ENCODE measurements at regions not wholly inside any gene's neighbourhood (a gene's known extent, or its start where the extent isn't known, plus 50 kb on each side); places are given as distances from the start of the nearest gene placed in this dataset.
"Not testable (repeated sequence)": the region's sequence is repeated elsewhere in the genome, so short reads cannot be mapped to it uniquely, and the experiment has no call there.

DNA sequence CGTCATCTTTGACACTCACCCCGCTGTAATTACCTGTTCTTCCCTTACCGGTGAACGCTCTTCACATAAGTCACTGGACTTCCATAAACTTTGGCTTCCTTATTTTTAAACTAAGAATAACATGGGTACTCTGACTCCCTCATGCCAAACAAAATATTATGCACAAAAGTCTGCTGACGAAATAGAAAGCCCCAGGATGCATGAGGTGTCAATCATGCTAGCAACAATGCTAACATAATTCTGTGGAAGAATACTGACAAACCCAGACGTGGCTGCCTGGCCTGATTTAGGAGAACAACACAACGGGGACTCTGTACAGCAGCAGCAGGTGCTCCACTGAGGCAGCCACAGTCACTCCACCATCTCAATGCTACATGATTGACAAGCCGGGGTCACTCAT, 137.5 kb downstream of the CCDC71L start:
- DNase-seq (ENCODE audit: low read depth in 2 of 2): no peak

DNA sequence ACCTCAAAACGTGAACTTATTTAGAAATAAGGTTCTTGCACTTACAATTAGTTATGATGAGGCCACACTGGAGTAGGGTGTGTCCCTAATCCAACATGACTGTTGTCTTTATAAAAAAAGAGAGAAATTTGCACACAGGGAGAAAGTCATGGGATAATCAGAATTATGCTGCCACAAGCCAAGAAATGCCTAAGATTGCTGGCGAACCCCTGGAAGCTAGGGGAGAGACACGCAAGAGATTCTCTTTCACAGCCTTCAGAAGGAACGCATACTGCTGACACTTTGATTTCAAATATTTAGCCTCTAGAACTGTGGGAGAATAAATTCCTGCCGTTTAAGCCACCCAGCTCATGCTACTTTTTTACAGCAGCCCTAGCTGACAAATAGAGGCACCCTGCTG, 138.3 kb downstream of the CCDC71L start:
- no peak for DNase-seq (ENCODE audit: low read depth in 2 of 2)

DNA sequence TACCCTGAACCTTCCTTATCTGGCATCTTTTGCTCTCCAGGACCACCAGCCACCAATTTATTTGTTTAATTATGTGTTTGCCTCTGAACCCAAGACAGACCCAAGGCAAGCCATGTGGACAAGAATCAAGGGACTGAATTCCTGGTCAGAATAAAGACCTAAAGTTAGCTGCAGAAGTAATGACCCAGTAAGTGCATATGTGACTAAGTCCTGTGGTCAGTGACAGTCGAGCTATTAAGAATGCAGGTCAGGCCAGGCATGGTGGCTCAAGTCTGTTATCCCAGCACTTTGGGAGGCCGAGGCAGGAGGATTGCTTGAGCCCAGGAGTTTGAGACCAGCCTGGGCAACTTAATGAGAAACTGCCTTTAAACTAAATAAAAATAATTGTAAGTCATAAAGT, 139.4 kb downstream of the CCDC71L start:
- no peak for DNase-seq (ENCODE audit: low read depth in 2 of 2)

DNA sequence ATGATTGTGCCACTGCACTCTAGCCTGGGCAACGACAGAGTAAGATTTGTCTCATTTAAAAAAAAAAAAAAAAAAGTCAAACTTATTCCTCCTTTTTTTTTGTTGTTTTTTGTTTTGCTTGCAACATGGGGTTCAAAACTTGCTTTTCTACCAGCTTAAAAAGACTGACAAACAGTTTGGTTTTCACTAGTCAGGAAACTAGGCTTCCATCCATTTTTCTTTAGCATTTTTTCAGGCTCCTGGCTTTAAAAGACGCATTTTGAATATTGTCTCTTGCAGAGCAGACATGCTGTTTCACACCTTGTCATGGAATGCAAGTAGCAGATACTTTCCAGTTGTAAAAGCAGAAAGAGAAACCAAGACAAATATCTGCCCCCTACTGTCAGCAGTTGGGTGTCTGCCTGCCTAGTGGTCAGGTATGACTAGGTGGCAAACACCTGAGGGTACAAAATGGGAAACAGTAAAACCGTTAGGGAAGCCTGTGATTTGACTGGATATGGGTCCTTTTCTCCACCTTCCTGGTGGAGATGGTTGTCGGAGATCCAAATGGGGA, 139.9 kb downstream of the CCDC71L start:
- no peak for DNase-seq (ENCODE audit: low read depth in 2 of 2)

DNA sequence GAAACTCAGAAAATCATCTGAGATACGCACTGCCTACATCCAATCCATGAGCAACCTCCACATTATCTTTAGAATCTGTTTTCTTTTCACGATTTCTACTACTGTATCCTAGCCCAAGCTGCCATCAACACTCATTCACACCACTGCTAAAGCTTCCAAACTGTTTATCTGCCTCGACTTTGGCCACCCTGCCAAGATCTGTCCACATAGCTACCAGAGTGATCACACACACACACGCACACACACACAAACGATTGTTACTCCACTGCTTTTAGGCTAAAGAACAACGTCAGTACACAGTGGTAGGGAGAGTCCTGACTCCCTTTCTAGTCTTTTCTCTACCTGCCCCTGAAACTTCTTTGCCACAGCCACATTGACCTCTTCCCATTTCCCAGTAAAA, 142.0 kb downstream of the CCDC71L start:
- no peak for DNase-seq (ENCODE audit: low read depth in 2 of 2)

DNA sequence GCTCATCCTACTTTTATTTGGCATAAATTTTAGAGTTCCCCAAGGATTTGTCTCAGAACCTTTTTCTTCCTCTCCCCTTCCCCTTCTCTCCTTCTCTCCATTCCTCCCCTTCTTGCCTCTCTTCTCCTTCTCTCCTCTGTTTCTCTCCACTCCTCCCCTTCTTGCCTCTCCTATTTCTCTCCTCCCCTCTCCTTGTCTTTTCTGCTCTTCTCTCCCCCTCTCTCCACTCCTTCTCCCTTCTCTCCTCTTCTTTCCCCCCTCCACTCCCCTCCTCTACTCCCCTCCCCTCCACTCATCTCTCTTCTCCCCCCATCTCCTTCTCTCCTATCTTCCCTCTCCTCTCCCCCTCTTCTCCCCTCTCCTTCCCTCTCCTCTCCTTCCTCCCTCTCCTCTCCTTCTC, 142.7 kb downstream of the CCDC71L start:
- no peak for DNase-seq (ENCODE audit: low read depth in 2 of 2)

DNA sequence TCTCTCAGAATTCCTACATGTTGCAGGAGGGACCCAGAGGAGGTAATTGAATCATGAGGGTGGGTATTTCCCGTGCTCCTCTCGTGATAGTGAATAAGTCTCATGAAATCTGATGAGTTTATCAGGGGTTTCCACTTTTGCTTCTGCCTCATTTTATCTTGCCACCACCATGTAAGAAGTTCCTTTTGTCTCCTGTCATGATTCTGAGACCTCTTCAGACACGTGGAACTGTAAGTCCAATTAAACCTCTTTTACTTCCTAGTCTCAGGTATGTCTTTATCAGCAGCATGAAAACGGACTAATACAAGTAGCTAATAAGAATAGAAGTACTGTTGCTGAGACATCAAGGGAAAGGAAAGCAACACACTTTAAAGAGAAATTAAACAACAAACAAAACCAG, 143.4 kb downstream of the CCDC71L start:
- no peak for DNase-seq (ENCODE audit: low read depth in 2 of 2)

DNA sequence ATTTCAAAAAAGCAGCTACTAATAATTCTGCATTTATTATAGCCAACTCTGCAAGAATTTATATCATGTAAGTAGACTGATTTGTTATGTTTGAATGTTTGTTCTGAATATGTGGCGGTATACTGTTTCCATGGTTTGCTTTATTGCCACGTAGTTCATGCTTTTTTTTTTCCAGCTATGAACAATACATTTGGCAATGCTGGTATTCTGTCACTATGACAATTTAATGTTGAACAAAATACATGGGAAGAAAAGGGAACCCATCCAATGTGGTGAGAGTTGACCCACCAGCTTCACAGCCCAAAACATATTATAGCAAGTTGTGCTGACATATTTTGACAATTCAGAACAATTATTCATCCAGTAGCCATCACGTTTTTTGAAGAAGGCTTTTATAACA, 145.6 kb downstream of the CCDC71L start:
- no peak for DNase-seq (ENCODE audit: low read depth in 2 of 2)

DNA sequence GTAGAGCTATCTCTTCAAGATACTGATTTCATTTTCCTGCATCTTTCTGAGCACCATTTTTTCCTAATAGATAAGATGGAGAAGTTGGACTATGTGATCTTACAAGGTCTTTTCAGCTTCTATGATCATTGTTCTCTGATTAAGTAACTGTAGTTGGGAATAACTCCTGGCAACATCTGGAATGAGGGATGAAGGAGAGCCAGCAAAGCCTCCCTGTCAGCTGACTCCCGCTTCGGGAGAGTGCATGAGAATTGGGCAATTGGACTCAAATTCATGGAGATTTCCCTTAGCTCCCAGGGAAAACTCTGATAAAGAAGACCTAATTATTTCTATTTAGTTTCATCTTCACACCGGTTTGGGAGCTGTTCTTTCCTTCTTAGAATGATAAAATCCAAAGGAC, 146.1 kb downstream of the CCDC71L start:
- no peak for DNase-seq (ENCODE audit: low read depth in 2 of 2)

DNA sequence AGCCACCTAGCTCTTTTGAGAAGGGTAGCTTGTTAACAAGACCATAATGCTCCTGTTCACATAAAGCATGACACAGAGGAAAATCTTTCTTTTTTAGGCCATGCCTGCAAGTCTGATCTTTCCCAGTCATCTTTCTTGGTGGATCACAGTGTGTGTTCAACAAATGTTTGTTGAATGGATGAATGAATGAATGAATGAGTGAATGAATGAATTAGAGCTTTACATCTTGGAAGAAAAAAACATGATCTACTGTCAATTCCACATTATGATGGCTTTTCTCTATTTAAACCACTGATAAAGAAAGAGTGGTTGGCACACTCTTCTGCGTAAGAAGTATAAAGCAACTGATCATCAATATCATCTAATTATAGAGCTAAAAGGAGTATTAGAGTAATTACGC, 148.7 kb downstream of the CCDC71L start:
- DNase-seq (ENCODE audit: low read depth in 2 of 2): no peak

DNA sequence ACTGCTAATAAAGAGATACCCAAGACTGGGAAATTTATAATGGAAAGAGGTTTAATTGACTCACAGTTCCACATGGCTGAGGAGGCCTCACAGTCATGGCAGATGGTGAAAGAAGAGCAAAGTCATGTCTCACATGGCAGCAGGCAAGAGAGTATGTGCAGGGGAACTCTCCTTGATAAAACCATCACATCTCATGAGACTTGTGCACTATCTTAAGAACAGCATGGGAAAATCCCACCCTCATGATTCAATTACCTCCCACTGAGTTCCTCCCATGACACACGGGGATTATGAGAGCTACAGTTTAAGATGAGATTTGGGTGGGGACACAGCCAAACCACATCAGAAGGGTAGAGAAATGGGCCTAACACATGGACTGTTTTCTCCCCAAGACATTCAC, 156.3 kb downstream of the CCDC71L start:
- no peak for DNase-seq (ENCODE audit: low read depth in 2 of 2)

DNA sequence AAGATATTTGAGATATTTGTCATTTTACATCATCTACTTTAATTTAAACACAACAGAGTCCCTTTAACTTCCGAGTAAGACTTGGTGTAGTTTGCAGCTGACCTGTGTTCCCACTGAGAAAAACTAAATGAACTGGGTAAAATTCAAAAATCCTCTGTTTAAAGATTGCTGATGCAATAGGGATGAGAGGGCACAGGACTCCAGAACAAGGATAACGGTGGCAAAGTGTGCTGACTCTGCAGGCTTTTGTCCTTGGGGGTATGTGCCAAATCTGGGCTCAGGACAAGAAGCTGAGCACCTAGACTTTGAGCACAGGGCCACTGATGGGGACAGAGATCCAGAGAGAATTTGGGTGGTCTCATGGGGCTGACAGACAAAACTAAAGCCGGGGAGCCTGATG, 156.8 kb downstream of the CCDC71L start:
- no peak for DNase-seq (ENCODE audit: low read depth in 2 of 2)

DNA sequence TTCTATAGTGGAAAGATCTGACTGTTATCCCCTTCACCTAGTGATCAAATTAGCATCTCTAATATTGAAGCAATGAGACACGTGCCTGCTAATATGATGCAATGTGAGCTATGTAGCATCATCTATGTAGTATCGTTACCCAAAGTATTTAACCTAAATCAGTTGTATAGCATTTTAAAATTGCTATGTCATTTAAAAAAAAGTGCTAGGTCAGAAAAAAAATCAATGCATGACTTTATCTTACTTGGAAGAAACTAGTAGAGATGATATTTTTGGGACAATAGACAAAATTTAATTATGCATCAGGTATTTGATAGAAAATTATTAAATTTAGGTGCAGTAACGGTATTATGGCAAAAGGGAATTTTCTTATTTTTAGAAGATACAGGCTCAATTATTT, 157.3 kb downstream of the CCDC71L start:
- DNase-seq (ENCODE audit: low read depth in 2 of 2): no peak

DNA sequence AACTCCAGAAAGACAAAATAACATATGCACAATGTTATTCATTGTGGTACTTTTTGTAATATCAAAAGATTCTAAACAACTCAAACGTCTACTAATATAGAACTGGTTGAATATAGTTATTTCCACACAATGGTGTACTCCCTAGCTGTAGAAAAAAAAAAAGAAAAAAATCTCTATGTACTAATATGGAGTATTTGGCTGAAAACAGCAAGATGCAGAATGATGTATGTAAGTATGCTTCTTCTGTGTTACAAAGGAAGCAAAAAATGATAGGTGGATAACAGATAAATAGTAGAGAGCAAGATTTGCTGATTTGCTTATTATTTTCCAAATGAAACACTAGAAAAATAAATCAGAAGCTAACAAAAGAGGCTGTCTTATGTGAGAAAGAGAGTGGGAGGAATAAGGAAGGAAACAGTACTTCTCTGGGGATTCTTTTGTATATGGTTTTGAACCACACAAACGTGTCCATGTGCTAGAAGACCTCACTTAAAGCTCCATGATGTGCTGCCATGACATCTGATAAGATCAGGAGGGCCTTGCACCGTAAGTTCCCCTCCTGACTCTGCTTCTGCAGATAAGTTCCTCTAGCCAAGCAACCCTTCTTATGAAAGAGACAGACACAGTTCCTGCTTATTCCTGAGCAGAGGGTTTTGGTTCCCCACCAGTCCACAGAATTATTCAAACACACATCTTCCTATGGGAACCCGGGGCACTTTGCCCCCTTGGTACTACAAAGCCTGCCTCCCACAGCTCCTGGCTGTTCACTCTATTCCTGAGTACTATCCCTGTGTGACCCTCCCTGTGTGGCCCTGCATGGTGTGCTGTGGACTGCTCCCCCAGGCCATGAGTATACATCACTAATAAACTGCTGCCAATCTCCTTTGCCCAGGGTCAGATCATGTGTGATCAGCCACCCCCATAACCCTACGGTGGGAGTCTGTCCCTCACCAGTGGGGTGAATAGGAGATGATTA, 159.1 kb downstream of the CCDC71L start:
- DNase-seq (ENCODE audit: low read depth in 2 of 2): no peak

DNA sequence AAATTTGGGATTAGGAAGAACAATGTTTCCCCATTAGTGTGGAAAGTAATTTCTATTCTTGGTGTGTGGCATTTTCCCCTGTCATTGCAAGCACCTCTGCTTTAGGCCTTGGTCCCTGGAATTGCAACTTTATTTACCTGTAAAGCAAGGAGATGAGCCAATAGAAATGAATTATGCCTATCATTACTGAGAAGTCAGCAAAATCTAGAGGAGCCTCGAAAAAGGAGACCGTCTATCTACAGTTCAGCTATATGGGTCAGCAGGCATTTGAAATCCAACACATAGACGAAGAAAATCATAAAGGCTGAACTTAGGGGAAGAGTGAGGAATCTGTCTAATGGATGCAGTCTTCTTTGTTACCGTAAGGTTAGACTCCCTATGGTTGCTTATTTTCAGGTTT, 161.1 kb downstream of the CCDC71L start:
- no peak for DNase-seq (ENCODE audit: low read depth in 2 of 2)

DNA sequence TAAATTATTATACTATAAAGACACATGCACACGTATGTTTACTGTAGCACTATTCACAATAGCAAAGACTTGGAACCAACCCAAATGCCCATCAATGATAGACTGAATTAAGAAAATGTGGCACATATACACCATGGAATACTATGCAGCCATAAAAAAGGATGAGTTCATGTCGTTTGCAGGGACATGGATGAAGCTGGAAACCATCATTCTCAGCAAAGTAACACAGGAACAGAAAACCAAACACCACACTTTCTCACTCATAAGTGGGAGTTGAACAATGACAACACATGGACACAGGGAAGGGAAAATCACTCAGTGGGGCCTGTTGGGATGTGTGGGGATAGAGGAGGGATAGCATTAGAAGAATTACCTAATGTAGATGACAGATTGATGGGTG, 163.0 kb downstream of the CCDC71L start:
- not testable (repeated sequence) for DNase-seq (ENCODE audit: low read depth in 2 of 2)

DNA sequence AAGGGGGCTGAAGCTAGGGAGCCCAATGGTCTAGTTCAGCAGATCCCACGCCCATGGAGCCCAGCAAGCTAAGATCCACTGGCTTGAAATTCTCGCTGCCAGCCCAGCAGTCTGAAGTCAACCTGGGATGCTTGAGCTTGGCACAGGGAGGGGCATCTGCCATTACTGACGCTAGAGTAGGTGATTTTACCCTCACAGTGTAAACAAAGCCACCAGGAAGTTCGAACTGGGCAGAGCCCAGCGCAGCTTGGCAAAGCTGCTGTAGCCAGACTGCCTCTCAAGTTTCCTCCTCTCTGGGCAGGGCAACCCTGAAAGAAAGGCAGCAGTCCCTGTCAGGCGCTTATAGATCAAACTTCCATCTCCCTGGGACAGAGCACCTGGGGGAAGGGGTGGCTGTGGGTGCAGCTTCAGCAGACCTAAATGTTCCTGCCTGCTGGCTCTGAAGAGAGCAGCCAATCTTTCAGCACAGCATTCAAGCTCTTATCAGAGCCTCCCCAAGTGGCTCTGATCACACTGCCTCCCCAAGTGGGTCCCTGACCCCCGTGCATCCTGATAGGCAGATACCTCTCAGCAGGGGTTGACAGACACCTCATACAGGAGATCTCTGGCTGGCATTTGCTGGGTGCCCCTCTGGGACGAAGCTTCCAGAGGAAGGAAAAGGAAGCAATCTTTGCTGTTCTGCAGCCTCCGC, 167.8 kb downstream of the CCDC71L start:
- no peak for DNase-seq (ENCODE audit: low read depth in 2 of 2)

DNA sequence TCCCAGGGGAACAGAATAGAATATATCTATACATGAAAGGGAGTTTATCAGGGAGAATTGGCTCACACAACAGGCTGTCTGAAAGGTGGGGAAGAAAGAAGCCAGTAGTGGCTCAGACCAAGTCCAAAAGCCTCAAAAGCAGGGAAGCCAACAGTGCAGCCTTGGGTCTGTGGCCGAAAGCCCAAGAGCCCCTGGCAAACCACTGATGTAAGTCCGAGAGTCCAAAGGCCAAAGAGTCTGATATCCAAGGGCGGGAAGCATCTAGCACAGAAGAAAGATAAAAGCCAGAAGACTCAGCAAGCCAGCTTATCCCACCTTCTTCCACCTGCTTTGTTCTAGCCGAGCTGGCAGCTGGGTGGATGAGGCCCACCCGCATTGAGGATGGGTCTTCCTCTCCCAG, 172.5 kb downstream of the CCDC71L start:
- no peak for DNase-seq (ENCODE audit: low read depth in 2 of 2)

DNA sequence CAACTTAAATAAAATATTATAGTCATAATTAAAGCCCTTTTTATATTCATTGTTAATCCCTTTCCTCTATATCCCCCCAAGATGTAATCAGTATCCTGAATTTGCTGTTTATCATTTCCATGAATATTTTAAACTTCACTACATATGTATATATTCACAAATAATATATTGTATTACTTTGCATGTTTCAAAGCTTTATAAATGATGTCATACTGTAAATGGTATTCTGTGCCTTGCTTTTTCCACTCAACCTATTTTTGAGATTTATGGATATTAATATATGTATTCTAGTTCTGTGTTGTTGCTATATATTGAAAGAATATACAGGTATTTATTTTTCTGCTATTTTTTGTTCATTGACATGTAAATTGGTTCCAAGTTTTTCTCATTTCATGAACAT, 173.1 kb downstream of the CCDC71L start:
- no peak for DNase-seq (ENCODE audit: low read depth in 2 of 2)

DNA sequence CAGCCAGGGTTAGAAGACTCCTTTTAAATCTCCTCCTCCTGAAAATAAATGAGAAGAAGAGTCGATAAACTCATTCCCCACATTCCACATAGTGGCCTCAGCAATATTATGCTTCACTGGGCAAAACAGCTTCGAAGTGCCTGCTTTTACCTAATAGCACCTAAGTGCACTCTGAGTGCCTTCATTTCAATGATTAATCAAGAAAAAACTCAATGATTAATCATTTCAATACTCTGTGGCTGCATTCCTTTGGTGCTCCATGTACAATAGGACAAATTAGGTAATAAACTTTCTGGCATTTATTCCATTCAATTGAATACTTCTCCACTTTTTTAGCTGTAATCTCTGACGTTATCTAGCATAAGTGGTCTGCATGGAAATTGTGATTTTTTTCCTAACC, 174.6 kb downstream of the CCDC71L start:
- DNase-seq (ENCODE audit: low read depth in 2 of 2): no peak

DNA sequence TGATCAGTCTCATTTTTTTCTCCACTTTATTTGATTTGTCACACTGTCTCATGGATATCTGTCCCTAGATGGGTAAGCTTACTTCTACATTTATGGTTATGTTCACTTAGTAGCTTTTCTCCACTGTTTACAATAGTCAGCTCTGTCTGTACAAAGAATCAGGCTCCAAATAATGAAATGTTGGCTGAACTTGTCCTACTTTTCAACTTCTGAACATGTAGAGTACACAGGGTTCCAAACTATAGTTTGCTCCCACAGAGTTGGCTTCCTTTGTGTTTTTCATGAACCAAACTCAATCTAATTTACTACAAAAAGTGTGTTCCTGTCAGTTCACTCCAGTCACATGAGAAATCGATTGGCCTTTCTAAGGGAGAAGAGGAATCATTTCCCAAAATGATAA, 175.0 kb downstream of the CCDC71L start:
- DNase-seq (ENCODE audit: low read depth in 2 of 2): no peak

DNA sequence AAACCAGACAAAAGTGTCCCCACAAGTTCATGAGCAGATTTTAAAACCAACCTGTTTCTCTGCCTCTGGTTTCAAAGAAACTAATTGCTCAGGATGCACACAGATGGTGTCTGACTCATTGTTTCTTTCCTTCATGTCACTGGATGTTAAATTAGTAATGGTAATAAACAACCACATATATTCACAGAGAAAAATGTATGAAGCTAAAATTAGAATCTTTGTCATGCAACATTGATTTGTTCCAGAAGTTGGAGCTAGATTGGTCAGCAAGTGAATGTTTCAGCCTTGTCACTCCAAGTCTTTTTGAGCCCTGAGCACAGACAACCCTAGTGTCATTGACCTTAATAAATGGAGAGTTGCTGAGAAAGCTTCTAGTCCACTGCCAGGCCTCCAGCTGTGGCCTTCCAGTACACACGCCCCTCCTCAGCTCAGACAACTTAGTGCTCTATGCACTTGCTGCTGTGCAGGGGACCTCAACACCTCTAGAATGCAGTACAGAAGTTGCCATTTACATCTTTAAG, 175.9 kb downstream of the CCDC71L start:
- DNase-seq (ENCODE audit: low read depth in 2 of 2): no peak

DNA sequence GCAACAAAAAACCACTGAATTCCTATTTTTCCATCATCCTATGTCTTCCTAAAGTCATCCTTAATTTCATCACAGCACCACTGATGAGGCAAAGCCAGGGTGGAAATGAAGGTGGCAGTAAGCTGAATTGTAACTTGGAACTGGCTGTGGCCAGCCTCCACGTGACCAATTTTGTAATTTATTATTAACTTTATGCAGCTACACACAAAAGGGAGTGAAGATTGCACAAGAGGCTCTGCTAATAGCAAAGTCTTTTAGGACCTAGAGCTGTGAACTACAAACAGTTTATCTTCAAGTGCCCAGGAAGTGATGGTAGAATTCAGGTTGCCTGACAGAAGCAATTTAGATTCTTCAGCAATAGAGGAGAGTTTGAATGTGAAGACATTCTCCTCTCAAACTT, 176.4 kb downstream of the CCDC71L start:
- DNase-seq (ENCODE audit: low read depth in 2 of 2): no peak

All from stimulated activated CD4-positive, alpha-beta T cell treated with anti-CD3 and anti-CD28 coated beads, Interleukin-1b, Interleukin-23, amount 100 ng/mL, for 4 hours (primary cell).